ENCODE measurements at regions not wholly inside any gene's neighbourhood (a gene's known extent, or its start where the extent isn't known, plus 50 kb on each side); places are given as distances from the start of the nearest gene placed in this dataset.

DNA sequence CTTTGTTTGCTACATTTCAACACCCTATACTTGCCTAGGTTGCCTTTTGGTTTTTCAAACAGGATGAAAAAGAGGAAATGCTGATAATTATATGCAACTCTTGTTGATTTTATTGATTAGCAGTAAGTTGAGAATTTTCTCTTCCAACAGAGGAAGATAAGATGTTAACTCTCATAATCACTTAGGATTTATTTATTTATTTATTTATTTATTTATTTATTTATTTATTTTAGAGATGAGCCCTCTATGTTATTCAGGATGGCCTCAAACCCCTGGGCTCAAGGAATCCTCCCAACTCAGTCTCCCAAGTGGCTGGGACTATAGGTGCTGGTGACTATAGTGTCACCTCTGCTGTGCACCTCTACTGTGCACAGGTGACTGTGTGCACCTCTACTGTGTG, 111.4 kb upstream of the GLS start:
- Histone ChIP-seq H3K9me3 (peaks cover 0 to 1% of the 10 kb centered on the region in 2 donors), H3K36me3 (no peaks in the 10 kb centered on the region), H3K27ac (no peak overlapping the region), H3K4me3 (no peak overlapping the region), H3K27me3 (no peaks in the 10 kb centered on the region), H3K4me1 (no peaks in the 10 kb centered on the region)
- DNase-seq, result no peak
- intact Hi-C loops (cut with DNase I), result no loop called here
- TF ChIP-seq CTCF (IDR thresholded peaks at IDR 0.05), result no peak
- ATAC-seq, result no peak

DNA sequence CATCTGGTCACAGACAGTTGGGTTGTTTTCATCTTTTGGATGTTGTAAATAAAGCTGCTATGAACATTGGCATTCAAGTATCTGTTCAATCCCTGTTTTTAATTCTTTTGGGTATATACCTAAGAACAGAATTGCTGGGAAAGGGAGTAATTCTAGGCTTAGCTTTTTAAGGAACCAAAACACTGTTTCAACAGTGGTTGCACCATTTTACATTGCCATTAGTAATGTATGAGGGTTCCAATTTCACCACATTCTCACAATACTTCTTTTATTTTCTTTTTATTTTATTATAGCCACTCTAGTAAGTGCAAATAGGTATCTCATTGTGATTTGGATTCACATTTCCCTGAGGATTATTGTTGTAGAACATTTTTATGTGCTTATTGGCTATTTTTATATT, 108.9 kb upstream of the GLS start:
- H3K36me3 ChIP-seq, result no peaks in the 10 kb centered on the region
- DNase-seq (no peak), ATAC-seq (no peak)
- peaks cover 0 to 5% of the 10 kb centered on the region in 2 donors for H3K9me3 ChIP-seq
- H3K27ac ChIP-seq, result no peak overlapping the region
- no peaks in the 10 kb centered on the region for H3K4me1 ChIP-seq
- no peak for TF ChIP-seq CTCF (IDR thresholded peaks at IDR 0.05)
- H3K27me3 ChIP-seq, result no peaks in the 10 kb centered on the region
- H3K4me3 ChIP-seq, result no peak overlapping the region
- intact Hi-C loops (cut with DNase I), result no loop called here

- intact Hi-C loops (cut with DNase I), result loop anchor here in 1 of 2 donors (10.0 kb wide), 1 partner anchor 254 kb away; no protein-coding TSS in a partner anchor
- no peak for ATAC-seq
- no peak overlapping the region for H3K4me3 ChIP-seq
- TF ChIP-seq CTCF (IDR thresholded peaks at IDR 0.05), result no peak
- H3K4me1 ChIP-seq, result no peaks in the 10 kb centered on the region
- H3K9me3 ChIP-seq, result peaks cover 0 to 5% of the 10 kb centered on the region in 2 donors
- DNase-seq, result no peak
- no peak overlapping the region for H3K27ac ChIP-seq
- H3K36me3 ChIP-seq, result no peaks in the 10 kb centered on the region
- no peaks in the 10 kb centered on the region for H3K27me3 ChIP-seq
These were observed 100.0 kb upstream of the GLS start for GRCh38 chr2:190780594-190780993.

DNA sequence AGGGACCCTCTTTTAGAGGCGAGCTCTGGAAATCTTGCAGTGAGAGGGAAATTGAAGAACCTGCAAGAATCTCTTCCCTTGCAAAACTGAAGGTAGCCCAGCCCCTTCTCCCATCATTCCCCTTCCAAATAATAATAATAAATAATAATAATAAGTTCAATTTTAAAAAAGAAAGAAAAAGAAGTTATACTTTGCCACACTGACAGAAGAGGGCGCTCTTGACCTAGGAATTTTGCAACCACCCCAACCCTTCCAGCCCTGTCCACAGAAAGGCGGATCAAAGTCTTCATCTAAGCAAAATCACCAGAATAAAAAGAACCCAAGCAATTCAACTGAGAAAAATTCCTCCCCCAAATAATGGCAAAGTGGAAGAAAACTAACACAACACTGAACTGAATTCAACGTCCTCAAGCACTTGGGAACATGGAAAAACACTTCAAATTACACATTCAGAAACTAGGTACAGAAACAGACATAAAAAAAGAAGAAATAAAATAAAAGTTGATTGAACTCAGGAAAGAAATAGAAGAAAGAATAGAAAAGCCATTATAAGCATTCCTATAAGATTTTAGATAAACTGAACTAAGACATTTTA, 98.9 kb upstream of the GLS start:
- Histone ChIP-seq H3K4me1 (peaks cover 0 to 5% of the 10 kb centered on the region in 2 donors), H3K4me3 (no peak overlapping the region), H3K27ac (no peak overlapping the region), H3K36me3 (no peaks in the 10 kb centered on the region), H3K9me3 (peaks cover 0 to 5% of the 10 kb centered on the region in 2 donors), H3K27me3 (no peaks in the 10 kb centered on the region)
- intact Hi-C loops (cut with DNase I), result loop anchor here in 1 of 2 donors (10.0 kb wide), 1 partner anchor 253 kb away; no protein-coding TSS in a partner anchor
- DNase-seq, result peak in 1 of 4 donors; percentile 57
- peak; percentile 83 for ATAC-seq
- peak; percentile 43 to 52 for TF ChIP-seq CTCF (IDR thresholded peaks at IDR 0.05)

DNA sequence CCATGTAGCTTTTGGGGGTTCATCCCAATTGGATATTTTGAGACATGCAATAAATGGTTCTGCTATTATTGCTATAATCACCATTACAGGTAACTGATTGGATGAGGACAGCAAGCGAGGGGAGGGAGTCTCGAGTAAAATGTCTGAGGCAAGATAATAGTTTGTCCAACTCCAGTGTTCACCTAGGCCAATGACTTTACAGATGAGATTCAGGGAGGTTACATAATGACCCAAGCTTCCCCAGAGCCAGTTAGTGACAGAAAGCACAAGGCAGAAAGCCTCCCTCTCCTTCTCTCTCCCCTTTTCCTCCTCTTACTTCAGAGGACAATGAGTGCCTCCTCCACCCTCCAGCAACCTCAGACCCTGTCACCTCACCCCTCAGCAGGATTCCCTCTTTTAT, 98.4 kb upstream of the GLS start:
- peaks cover 0 to 7% of the 10 kb centered on the region in 2 donors for H3K4me1 ChIP-seq
- intact Hi-C loops (cut with DNase I), result loop anchor here in 1 of 2 donors (10.0 kb wide), 1 partner anchor 253 kb away; no protein-coding TSS in a partner anchor
- H3K27me3 ChIP-seq, result no peaks in the 10 kb centered on the region
- H3K4me3 ChIP-seq, result no peak overlapping the region
- H3K36me3 ChIP-seq, result no peaks in the 10 kb centered on the region
- H3K9me3 ChIP-seq, result peaks cover 0 to 5% of the 10 kb centered on the region in 2 donors
- no peak for ATAC-seq
- H3K27ac ChIP-seq, result no peak overlapping the region
- DNase-seq, result no peak
- TF ChIP-seq CTCF (IDR thresholded peaks at IDR 0.05), result no peak

Data from left lung (tissue), 4 donors.